ENCODE measurements at regions not wholly inside any gene's neighbourhood (a gene's known extent, or its start where the extent isn't known, plus 50 kb on each side); places are given as distances from the start of the nearest gene placed in this dataset.

DNA sequence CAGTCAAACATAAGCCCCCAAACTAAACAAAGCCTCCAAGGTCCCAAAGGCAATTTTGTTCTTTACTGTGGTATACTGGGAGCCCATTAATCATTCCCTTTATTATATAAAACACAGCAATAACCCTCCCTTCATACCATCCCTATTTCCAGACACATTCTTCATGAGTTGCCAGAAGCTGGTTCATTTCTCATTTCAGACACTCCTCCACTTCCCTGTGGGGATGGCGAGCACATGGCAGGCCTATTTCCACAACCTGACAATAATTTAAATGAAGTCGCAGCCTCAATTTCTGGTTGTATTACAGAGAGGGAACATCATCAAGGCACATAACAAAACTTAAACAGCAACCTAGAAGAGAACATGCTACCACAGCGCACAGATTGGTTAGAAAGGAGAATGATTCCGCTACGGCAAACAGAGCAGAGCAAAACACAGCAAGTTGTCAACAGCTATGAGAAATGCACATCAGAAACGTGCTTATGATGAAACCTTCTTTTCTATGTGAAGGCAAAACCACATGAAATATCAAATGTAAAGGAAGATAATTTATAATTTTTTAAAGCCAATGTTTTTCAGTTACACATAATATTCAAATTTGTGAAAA is 63.3 kb upstream of the ARHGEF3 start:
- no peaks in the 10 kb centered on the region for H3K27me3 ChIP-seq
- no peak overlapping the region for H3K27ac ChIP-seq (replicated peaks in 1 of 4)

DNA sequence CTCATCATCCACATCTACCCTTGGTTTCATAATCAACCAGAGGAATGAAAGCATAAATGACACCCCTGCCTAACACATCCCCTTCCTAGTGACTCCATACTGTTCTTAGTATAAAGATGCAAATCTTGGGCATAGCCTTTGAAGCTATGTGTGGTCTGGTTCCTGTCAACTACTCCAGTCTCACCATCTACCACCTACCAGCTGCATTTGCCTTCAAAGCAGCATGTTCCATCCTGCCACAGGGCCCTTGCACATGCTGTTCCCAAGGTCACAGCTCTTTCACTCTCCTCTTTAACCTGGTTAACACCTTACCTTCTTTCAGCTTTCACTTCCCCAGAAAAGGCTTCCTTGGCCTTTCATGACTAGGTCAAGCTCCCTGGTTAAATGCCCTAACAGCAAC is 62.3 kb upstream of the ARHGEF3 start:
- H3K27me3 ChIP-seq = no peaks in the 10 kb centered on the region
- intact Hi-C loops (cut with DNase I) = no loop called here
- DNase-seq (ENCODE audit: extremely low spot score) = no peak
- peaks cover 0 to 16% (median 9%) of the 10 kb centered on the region in 4 donors for H3K4me1 ChIP-seq
- no peaks in the 10 kb centered on the region for H3K9me3 ChIP-seq
- no peak overlapping the region for H3K27ac ChIP-seq (replicated peaks in 1 of 4)
- TF ChIP-seq POLR2A (IDR thresholded peaks at IDR 0.05; ENCODE audit: low read depth) (no peak), EP300 (IDR thresholded peaks at IDR 0.05) (no peak), POLR2AphosphoS5 (IDR thresholded peaks at IDR 0.05) (no peak)
- TF ChIP-seq, protein P1, sequence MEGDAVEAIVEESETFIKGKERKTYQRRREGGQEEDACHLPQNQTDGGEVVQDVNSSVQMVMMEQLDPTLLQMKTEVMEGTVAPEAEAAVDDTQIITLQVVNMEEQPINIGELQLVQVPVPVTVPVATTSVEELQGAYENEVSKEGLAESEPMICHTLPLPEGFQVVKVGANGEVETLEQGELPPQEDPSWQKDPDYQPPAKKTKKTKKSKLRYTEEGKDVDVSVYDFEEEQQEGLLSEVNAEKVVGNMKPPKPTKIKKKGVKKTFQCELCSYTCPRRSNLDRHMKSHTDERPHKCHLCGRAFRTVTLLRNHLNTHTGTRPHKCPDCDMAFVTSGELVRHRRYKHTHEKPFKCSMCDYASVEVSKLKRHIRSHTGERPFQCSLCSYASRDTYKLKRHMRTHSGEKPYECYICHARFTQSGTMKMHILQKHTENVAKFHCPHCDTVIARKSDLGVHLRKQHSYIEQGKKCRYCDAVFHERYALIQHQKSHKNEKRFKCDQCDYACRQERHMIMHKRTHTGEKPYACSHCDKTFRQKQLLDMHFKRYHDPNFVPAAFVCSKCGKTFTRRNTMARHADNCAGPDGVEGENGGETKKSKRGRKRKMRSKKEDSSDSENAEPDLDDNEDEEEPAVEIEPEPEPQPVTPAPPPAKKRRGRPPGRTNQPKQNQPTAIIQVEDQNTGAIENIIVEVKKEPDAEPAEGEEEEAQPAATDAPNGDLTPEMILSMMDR (IDR thresholded peaks at IDR 0.05) = no peak
- H3K4me3 ChIP-seq = no peak overlapping the region
- no peaks in the 10 kb centered on the region for H3K36me3 ChIP-seq

More for the DNA sequence above, 63.3 kb upstream of the ARHGEF3 start:
- 91% methylated on average over 6 of the region's 6 CpGs for WGBS
- TF ChIP-seq, protein P1 (IDR thresholded peaks at IDR 0.05) = no peak
- TF ChIP-seq POLR2AphosphoS5 (IDR thresholded peaks at IDR 0.05) (no peak), POLR2A (IDR thresholded peaks at IDR 0.05; ENCODE audit: low read depth) (no peak), EP300 (IDR thresholded peaks at IDR 0.05) (no peak)
- no peak for DNase-seq (ENCODE audit: extremely low spot score)
- intact Hi-C loops (cut with DNase I) = no loop called here
- no peaks in the 10 kb centered on the region for H3K36me3 ChIP-seq
- H3K9me3 ChIP-seq = no peaks in the 10 kb centered on the region
- no peak overlapping the region for H3K4me3 ChIP-seq
- H3K4me1 ChIP-seq = peaks cover 0 to 16% (median 9%) of the 10 kb centered on the region in 4 donors

DNA sequence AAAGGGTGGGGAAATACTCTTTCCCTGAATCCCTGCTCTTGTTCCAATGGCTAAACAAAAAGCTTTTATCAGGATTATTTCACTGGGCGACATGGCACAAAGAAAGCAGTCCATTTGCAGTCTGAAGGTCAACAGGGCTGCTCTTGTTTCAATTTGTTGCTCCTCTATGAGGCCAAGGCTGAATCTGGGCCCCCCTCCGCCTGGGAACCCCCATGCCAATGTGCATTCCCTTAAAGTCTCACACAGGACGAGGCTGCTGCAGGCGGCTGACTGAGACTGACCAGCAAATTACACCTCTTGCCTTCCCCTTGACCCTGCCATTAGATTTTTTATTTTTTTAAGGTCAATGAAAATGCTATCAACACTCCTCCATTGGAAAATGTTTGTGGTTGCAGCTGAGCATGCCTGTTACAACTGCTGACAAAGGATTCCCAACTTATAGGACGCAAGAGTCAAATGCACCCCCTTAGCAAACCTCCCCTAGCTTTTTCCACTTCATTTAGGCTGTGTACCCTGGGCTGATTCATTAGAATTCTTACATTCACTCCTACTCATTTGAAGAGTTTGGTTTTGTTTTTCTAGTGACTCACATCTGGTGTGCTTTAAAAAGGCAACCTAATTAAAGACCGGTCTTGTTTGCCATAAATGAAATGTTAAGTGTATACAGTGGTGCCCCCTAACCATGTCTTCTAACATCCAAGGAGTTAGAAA is 60.8 kb upstream of the ARHGEF3 start:
- Histone ChIP-seq H3K36me3 (no peaks in the 10 kb centered on the region), H3K27ac (replicated peaks in 1 of 4) (no peak overlapping the region), H3K4me3 (no peak overlapping the region), H3K9me3 (no peaks in the 10 kb centered on the region), H3K27me3 (no peaks in the 10 kb centered on the region), H3K4me1 (peaks cover 0 to 16% (median 9%) of the 10 kb centered on the region in 4 donors)
- intact Hi-C loops (cut with DNase I) = no loop called here
- WGBS = 68% methylated on average over 6 of the region's 6 CpGs
- no peak for DNase-seq (ENCODE audit: extremely low spot score)
- no peak for TF ChIP-seq EP300 (IDR thresholded peaks at IDR 0.05)
- no peak for TF ChIP-seq POLR2AphosphoS5 (IDR thresholded peaks at IDR 0.05)
- TF ChIP-seq POLR2A (IDR thresholded peaks at IDR 0.05; ENCODE audit: low read depth) = no peak
- TF ChIP-seq, protein P1 (IDR thresholded peaks at IDR 0.05) = no peak

DNA sequence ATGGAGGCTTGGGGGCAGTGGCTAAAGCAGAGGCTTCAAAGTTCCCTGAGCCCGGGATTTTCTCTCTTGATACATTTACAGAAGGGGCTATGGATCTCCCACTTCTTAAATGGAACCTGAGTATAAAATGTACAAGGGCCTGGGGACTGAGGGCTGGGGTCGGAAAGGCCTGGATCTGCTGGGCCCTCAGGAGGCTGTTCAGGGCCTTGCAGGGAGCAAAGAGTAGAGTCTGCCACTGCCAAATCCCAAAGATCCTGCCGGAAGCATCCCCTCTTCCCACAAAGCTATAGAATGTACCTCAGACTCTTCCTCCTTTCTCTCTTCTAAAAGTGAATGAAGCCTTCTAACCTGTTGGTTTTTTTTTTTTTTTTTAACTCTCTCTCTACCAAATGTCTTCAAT is 59.8 kb upstream of the ARHGEF3 start:
- no peaks in the 10 kb centered on the region for H3K27me3 ChIP-seq
- H3K9me3 ChIP-seq = no peaks in the 10 kb centered on the region
- H3K4me1 ChIP-seq = peaks cover 0 to 23% (median 13%) of the 10 kb centered on the region in 4 donors
- TF ChIP-seq POLR2AphosphoS5 (IDR thresholded peaks at IDR 0.05) (no peak), POLR2A (IDR thresholded peaks at IDR 0.05; ENCODE audit: low read depth) (no peak), EP300 (IDR thresholded peaks at IDR 0.05) (no peak)
- TF ChIP-seq, protein P1 (IDR thresholded peaks at IDR 0.05) = no peak
- H3K4me3 ChIP-seq = no peak overlapping the region
- no peaks in the 10 kb centered on the region for H3K36me3 ChIP-seq
- intact Hi-C loops (cut with DNase I) = no loop called here
- no peak for DNase-seq (ENCODE audit: extremely low spot score)
- H3K27ac ChIP-seq (replicated peaks in 1 of 4) = no peak overlapping the region
- WGBS = 97% methylated on average over 3 of the region's 3 CpGs
